Hepatocyte (in vitro differentiated cells): ENCODE measurements at regions not wholly inside any gene's neighbourhood (a gene's known extent, or its start where the extent isn't known, plus 50 kb on each side); places are given as distances from the start of the nearest gene placed in this dataset.

Experiments used
- DNase-seq: peaks from one replicate; pipeline ENCODE4 v3.0.0-alpha.2; 2016; ENCODE audit warnings: low spot score
- H2AFZ ChIP-seq: fragments of 200-600 bp; sonication (generic); 2 replicates; pipeline ENCODE4 v1.6.0; 2016; ENCODE audit warnings: antibody characterized with exemption, mild to moderate bottlenecking
- H3K27ac ChIP-seq: fragments of 200-600 bp; sonication (generic); 2 replicates; pipeline ENCODE4 v1.5.1; 2016; ENCODE audit warnings: mild to moderate bottlenecking
- H3K27me3 ChIP-seq: fragments of 200-600 bp; sonication (generic); 2 replicates; pipeline ENCODE4 v1.6.1; 2016
- H3K36me3 ChIP-seq: fragments of 200-600 bp; sonication (generic); replicated peaks from 2 replicates; pipeline ENCODE4 v1.5.1; 2016; ENCODE audit warnings: low read depth; ENCODE audit not compliant: insufficient read depth
- H3K4me1 ChIP-seq: fragments of 200-600 bp; sonication (generic); 2 replicates; pipeline ENCODE4 v1.5.1; 2016; ENCODE audit warnings: mild to moderate bottlenecking, moderate library complexity; ENCODE audit not compliant: insufficient read depth
- H3K4me2 ChIP-seq: fragments of 200-600 bp; sonication (generic); 2 replicates; pipeline ENCODE4 v1.6.0; 2016
- H3K4me3 ChIP-seq: fragments of 200-600 bp; sonication (generic); 2 replicates; pipeline ENCODE4 v1.5.1; 2016; ENCODE audit warnings: mild to moderate bottlenecking
- H3K79me2 ChIP-seq: fragments of 200-600 bp; sonication (generic); 2 replicates; pipeline ENCODE4 v1.6.0; 2017; ENCODE audit warnings: mild to moderate bottlenecking
- H3K9me2 ChIP-seq: fragments of 200-600 bp; sonication (generic); replicated peaks from 2 replicates; pipeline ENCODE4 v1.6.0; 2017; ENCODE audit warnings: mild to moderate bottlenecking; ENCODE audit not compliant: insufficient read depth
- H3K9me3 ChIP-seq: fragments of 200-600 bp; sonication (generic); 2 replicates; pipeline ENCODE4 v1.5.1; 2016; ENCODE audit warnings: low read depth, mild to moderate bottlenecking
- H4K20me1 ChIP-seq: fragments of 200-600 bp; sonication (generic); 2 replicates; pipeline ENCODE4 v1.6.0; 2016; ENCODE audit warnings: mild to moderate bottlenecking; ENCODE audit not compliant: insufficient read depth, poor library complexity, severe bottlenecking
- CTCF ChIP-seq: fragments of 200-600 bp; sonication (generic); IDR thresholded peaks from 2 replicates; pipeline ENCODE4 v1.5.1; 2016; ENCODE audit warnings: antibody characterized with exemption, mild to moderate bottlenecking; ENCODE audit not compliant: poor library complexity
- EZH2 ChIP-seq: fragments of 200-600 bp; sonication (generic); IDR thresholded peaks from 2 replicates; pipeline ENCODE4 v1.6.1; 2016; ENCODE audit warnings: antibody characterized with exemption, mild to moderate bottlenecking, borderline replicate concordance
- EZH2phosphoT487 ChIP-seq: fragments of 200-600 bp; sonication (generic); IDR thresholded peaks from one replicate; pipeline ENCODE4 v1.6.1; 2018; ENCODE audit warnings: antibody characterized with exemption, mild to moderate bottlenecking, low read depth, moderate library complexity; ENCODE audit not compliant: unreplicated experiment, severe bottlenecking
- WGBS: methylation state at CpG from one replicate; pipeline ENCODE4 v1.1.6; 2016; ENCODE audit warnings: low lambda C conversion rate; ENCODE audit errors: missing lambda C conversion rate; 5-methylcytosine and 5-hydroxymethylcytosine counted together

GRCh38 chr22:48315439-48316256 lies 1512.0 kb downstream of the BRD1 start:
- Histone ChIP-seq H3K79me2 (no peaks in the 10 kb centered on the region), H3K36me3 (no peaks in the 10 kb centered on the region), H3K9me2 (no peaks in the 10 kb centered on the region), H3K4me1 (no peaks in the 10 kb centered on the region), H3K9me3 (no peaks in the 10 kb centered on the region), H2AFZ (no peak overlapping the region), H3K27ac (no peak overlapping the region), H3K4me3 (no peak overlapping the region), H3K4me2 (no peak overlapping the region), H4K20me1 (no peaks in the 10 kb centered on the region), H3K27me3 (no peaks in the 10 kb centered on the region)
- no peak for TF ChIP-seq EZH2phosphoT487
- no peak for TF ChIP-seq EZH2
- TF ChIP-seq CTCF = no peak
- 89% methylated on average over 23 of the region's 23 CpGs for WGBS
- DNase-seq = no peak

- no peaks in the 10 kb centered on the region for H3K79me2 ChIP-seq
- peaks cover 9% of the 10 kb centered on the region for H3K4me1 ChIP-seq
- H2AFZ ChIP-seq = no peak overlapping the region
- no peaks in the 10 kb centered on the region for H4K20me1 ChIP-seq
- no peak for DNase-seq
- no peak overlapping the region for H3K27ac ChIP-seq
- TF ChIP-seq EZH2 (no peak), CTCF (no peak), EZH2phosphoT487 (no peak)
- 55% methylated on average over 6 of the region's 6 CpGs for WGBS
- no peaks in the 10 kb centered on the region for H3K36me3 ChIP-seq
- no peaks in the 10 kb centered on the region for H3K27me3 ChIP-seq
- no peak overlapping the region for H3K4me3 ChIP-seq
- peak overlapping the region; percentile 42 for H3K4me2 ChIP-seq
- H3K9me2 ChIP-seq = no peaks in the 10 kb centered on the region
- H3K9me3 ChIP-seq = no peaks in the 10 kb centered on the region
These were observed 1513.6 kb downstream of the BRD1 start for GRCh38 chr22:48314073-48314472.

GRCh38 chr22:48313175-48313830 lies 1514.4 kb downstream of the BRD1 start:
- H3K4me2 ChIP-seq = no peak overlapping the region
- no peaks in the 10 kb centered on the region for H3K36me3 ChIP-seq
- H3K9me2 ChIP-seq = no peaks in the 10 kb centered on the region
- no peak overlapping the region for H2AFZ ChIP-seq
- no peaks in the 10 kb centered on the region for H3K9me3 ChIP-seq
- no peak for TF ChIP-seq EZH2
- H3K27ac ChIP-seq = no peak overlapping the region
- WGBS = 69% methylated on average over 14 of the region's 14 CpGs
- no peak for DNase-seq
- H4K20me1 ChIP-seq = no peaks in the 10 kb centered on the region
- H3K27me3 ChIP-seq = no peaks in the 10 kb centered on the region
- H3K4me1 ChIP-seq = peaks cover 9% of the 10 kb centered on the region
- H3K79me2 ChIP-seq = no peaks in the 10 kb centered on the region
- no peak overlapping the region for H3K4me3 ChIP-seq

GRCh38 chr22:48310740-48311139 lies 1516.9 kb downstream of the BRD1 start:
- H3K4me1 ChIP-seq = peaks cover 9% of the 10 kb centered on the region
- H3K27ac ChIP-seq = no peak overlapping the region
- 59% methylated on average over 10 of the region's 10 CpGs for WGBS
- H3K9me3 ChIP-seq = no peaks in the 10 kb centered on the region
- no peak for TF ChIP-seq EZH2phosphoT487
- TF ChIP-seq CTCF = no peak
- TF ChIP-seq EZH2 = no peak
- H3K36me3 ChIP-seq = no peaks in the 10 kb centered on the region
- no peak overlapping the region for H2AFZ ChIP-seq
- H3K9me2 ChIP-seq = no peaks in the 10 kb centered on the region
- DNase-seq = no peak
- H3K4me3 ChIP-seq = no peak overlapping the region
- H3K4me2 ChIP-seq = no peak overlapping the region
- no peaks in the 10 kb centered on the region for H4K20me1 ChIP-seq
- H3K79me2 ChIP-seq = no peaks in the 10 kb centered on the region
- H3K27me3 ChIP-seq = no peaks in the 10 kb centered on the region
